ENCODE measurements at regions not wholly inside any gene's neighbourhood (a gene's known extent, or its start where the extent isn't known, plus 50 kb on each side); places are given as distances from the start of the nearest gene placed in this dataset.

DNA sequence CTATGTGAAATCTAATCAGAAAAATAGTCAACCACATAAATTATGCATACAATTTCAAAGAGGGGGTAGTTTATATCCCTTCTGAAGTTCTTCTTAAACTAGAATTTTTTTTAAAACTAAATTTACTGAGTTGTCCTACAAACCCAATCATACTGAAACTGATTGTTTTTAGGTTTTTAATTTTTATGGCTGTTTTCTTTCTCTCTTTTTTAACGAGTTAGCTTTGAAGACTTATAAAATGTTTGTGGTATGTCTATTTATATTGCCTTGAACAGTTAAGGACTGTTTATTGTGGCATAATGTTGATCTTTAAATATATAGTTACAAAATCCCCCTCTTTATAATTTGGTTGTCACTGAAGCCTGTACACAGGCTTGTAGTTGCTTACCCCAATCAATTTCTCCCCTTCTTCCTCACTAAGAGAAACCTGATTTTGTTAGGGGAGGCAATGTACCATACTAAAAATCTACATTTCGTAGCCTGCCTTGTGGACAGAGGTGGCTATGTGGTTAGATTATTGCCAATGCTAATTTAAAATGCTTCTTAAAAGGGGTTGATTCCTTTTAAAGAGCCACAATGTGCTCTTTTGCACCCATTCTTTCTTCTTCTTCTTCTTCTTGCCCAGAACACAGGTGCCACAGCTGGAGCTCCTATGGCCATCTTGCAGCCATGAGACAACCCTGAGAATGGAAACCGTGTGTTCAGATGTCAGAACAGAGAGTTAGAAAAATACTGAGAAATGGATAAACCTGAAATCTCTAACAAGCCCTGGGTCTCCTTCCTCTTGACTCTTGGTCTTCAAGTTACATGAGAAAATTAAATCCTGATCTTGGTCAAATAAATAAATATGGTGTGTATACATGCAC lies 102.7 kb upstream of the ZNF827 start:
- TF ChIP-seq ZNF274 (IDR thresholded peaks at IDR 0.05; ENCODE audit: low read depth, low read length) (no peak), SUZ12 (IDR thresholded peaks at IDR 0.05; ENCODE audit: extremely low read depth, insufficient read depth, insufficient read length) (no peak)

Data from NT2/D1 (cell line).